NCI-H2107 (cell line): ENCODE measurements at regions not wholly inside any gene's neighbourhood (a gene's known extent, or its start where the extent isn't known, plus 50 kb on each side); places are given as distances from the start of the nearest gene placed in this dataset.
"Not testable (repeated sequence)": the region's sequence is repeated elsewhere in the genome, so short reads cannot be mapped to it uniquely, and the experiment has no call there.

ENCODE experiments used
- DNase-seq: peaks from one replicate; lab custom pipeline; 2025; lab: John Stamatoyannopoulos, UW

DNA sequence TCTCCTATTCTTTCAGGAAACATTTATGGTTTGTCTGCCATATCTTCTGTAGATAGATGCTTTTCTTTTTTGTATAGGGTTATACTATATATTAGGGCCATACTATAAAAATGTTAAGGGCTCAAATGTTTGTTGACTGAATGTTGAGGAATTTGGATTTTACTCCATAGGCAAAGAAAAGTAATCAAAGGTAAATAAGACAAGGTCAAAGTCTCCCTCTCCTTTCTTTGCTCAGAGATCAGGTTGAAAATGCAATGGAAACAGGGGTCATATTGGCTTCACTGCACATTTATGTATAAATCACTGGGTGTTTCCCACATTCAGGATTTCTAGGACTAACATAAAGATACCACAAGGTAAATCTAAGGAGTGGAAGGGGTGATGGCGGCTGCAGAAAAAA lies 291.4 kb upstream of the FZD8 start:
- DNase-seq: no peak

DNA sequence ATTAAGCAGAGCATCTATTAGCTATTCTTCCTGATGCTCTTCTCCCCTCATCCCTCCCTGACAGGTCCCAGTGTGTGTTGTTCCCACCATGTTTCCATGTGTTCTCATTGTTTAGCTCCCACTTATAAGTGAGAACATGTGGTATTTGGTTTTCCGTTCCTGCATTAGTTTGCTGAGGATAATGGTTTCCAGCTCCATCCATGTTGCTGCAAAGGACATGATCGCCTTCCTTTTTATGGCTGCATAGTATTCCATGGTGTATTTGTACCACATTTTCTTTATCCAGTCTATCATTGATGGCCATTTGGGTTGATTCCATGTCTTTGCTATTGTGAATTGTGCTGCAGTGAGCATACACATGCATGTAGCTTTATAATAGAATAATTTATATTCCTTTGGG lies 287.9 kb upstream of the FZD8 start:
- not testable (repeated sequence) for DNase-seq

DNA sequence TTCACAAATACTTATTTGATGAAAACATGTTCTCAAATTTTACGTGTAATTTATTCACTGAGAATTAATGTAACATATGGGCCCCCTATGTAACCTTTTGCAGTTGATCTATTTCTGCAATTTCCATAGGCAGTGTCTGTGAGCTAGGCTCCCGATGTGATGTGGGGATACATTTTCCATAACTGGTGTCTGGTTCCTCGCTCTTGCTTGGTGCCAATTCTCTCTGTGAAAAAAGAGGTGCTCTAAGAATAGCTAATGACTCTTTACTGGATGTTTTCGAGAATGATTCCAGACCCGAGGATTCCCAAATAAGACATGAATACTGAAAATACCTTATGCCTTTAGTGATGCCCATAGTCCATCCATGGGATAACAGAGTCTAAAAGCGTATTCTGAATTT lies 286.7 kb upstream of the FZD8 start:
- DNase-seq: no peak

DNA sequence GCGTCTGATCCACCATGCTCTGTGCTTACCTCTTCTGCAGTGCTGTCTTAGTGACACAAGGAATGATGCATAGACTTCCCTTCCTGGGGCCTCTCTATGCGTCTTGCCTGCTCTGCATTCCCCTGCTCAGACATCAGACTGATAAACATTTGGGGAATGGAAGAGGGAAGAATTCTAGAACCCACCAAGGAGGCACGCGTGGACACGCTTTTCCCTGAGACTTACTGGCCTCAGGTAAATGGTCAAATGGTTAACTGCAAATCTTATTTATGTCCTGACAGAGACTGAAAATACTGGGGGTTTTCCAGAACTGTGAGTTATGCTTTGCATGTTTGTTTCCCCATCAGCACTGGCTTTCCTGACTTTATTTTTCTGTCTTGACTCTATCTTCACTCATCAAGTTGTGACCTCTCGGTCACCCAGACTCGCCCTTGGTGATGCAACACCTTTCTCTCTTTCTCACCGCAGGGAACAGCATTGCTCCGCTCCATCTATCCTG lies 285.9 kb upstream of the FZD8 start:
- DNase-seq: no peak

DNA sequence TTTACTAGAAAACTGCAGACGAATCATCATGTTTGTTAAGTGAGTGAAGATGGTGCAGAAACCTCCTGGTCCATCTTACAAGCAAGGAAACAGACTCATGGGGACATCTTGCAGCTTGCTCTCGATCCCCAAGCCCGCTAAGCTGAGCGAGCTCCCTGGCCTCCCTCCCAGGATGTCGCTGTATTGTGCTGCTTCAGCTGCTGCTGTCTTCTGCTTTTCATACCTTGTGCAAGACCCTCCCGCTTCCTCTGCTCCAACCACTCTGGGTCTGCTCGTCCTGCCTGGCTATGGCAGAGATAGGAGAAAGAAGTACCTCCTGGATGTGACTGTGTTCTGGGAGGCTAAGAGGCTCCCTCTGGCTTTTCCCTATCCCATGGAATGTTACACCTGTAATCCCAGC lies 285.2 kb upstream of the FZD8 start:
- DNase-seq: no peak

GRCh38 chr10:35926846-35927245 lies 284.8 kb upstream of the FZD8 start:
- no peak for DNase-seq

DNA sequence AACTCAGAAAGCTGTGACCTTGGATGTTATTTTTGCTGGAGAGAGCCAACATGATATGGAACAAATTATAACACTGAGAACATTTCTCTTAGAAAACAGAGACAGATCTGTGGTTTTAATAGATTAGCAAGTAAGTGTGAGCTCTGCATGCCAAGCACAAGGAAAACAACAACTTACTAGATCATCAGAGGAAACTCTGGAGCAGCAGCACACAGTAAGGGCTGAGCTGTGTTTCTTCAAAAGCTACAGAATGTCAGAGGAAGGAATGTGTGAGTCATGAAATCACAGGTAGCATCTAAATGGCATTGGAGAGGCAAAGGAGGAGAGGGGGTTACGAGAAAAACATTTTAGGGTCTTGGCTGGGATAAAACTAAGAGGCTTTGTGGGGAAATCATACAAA lies 283.4 kb upstream of the FZD8 start:
- no peak for DNase-seq

DNA sequence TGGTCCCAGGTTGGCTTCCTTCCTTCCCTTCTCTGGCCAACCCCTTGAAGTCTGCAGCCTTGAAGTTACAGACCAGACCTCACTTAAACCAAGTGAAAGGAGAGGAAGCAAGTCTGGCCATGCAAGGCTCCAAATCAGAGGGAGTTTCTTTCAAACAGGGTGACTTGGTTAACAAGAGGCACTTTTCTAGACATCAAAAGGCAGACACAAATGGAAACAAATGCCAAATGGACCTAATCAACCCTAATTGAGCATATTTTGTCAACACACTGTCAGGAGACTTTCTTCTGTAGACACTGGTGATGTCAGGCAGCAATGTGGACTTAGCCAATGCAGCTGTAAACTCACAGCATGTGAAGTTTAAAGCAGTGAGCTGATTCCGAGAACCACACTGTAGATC lies 282.7 kb upstream of the FZD8 start:
- DNase-seq: no peak

- DNase-seq: no peak
Measured at GRCh38 chr10:35922876-35923600, 280.9 kb upstream of the FZD8 start.

- no peak for DNase-seq
Measured at GRCh38 chr10:35921866-35922350, 279.8 kb upstream of the FZD8 start.

DNA sequence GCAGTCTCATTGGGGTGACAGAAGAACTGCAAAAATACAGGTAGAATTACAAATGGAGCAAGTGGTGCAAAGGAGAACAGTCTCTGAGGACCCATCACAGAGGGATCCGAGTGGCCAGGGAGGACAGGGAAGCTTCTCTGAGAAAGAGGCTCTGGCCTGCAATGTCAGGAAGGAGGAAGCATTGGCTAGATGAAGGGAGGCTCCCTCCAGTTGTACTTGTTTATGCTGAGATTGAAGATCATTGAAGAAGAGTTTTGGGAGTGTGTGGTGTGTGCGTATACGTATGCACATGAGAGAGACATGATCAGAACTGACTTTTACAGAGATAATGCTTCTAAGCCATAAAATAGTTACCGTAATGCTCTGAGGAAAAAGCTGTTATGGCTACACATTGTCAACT lies 274.7 kb upstream of the FZD8 start:
- no peak for DNase-seq

DNA sequence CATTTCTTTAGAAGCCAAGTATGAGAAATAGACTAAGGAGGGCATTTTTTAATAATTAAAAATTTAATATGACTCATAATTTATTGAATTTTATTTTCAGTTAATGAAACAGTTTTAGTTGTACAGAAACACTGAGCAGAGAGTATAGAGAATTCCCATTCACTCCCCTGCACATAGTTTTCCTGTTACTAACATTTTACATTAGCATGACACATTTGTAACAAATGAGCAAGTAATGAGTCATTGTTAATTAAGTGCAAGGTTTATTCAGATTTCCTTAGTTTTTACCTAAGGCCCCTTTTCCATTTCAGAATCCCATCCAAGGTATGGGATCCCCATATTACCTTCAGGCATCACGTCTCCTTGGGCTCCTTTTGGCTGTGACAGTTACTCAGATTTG lies 271.5 kb upstream of the FZD8 start:
- DNase-seq: no peak

DNA sequence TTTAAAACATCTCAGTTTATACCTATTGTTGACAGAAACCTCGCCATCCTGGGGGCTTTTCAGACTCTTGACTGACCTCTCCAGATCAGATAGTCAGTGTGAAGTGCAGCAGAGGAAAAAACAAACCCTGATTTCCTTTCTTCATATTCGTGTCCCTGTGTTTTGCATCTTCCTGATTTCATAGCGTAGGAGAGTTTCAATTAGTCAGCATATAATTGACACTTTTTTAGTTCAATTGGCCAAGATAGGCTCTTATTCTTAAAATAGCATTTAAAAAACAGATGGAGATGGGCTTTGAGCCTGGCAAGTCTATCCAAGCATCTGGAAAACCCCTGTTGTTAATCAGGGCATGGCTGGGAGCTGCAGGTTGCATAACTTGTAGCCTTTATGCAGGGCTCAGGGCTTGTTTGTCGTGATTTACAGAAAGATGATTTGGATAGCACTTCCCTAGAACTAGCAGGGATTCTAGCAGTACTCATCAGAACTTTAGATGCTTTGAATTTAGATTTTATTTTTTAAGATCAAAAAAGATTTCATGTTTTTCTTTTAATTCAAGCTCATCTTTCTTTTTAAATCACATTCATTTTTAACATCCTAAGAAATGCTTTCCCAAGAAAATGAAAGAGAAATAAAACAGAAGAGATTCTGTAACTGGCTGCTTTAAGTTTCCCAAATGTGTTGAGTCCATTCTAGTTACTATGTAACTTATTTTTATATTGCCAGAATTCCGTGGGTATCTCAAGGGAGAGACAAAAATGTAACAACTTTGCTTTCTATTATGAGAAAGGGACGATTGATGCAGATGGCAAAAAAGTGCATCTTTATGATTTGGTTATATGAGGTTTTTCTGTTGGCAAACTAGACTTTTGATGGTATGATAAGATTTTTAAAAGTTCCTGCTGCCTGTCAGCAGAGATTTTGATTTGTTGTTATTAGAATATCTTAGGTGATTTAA lies 270.8 kb upstream of the FZD8 start:
- no peak for DNase-seq

DNA sequence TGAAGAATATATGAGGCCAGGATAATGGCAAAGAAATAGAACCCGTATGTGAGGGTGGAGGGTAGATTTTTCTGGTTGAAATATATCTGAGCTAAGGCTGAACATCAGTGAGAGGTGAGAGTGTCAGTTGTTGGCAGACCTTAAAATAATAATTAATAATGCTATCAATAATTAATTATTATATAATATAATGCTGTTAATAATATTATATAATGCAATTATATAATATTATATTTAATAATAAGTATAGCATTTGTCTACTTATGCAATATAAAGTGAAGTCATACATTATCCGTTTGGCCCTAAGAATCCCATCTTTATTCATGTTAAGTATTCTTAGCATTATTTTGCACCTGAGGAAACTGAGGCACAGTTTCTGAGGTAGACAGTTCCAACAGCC lies 269.9 kb upstream of the FZD8 start:
- DNase-seq: no peak

GRCh38 chr10:35911233-35911632 lies 269.1 kb upstream of the FZD8 start:
- no peak for DNase-seq

- DNase-seq: no peak
Measured at GRCh38 chr10:35910234-35910633, 268.1 kb upstream of the FZD8 start.

DNA sequence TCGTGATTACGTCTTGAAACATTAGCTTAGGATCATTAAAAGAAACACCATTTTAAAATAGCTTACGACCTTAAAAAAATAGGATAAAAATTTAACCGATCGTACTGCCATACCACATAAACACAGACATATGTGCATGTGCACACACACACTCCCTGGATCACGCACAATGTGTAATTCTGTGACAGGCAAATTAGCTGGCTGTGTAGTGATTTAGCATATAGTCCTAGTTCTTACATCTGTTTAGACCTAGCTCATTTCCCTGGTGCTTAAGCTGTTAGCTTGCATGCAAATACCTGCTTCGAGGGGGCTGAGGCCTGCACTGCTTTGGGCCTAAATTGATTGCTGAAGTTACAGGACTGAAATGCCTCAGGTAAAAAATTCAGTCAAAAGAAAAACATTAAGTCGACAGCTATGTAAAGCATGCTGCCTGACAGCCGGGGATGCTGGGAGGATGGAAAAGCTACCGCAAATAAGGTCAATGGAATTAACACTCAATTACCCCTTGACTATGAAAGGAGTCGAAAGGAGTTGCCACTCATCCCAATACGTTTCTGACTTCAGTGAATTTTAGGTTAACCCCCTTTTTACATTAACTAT lies 267.1 kb upstream of the FZD8 start:
- no peak for DNase-seq

GRCh38 chr10:35908451-35908850 lies 266.4 kb upstream of the FZD8 start:
- no peak for DNase-seq

DNA sequence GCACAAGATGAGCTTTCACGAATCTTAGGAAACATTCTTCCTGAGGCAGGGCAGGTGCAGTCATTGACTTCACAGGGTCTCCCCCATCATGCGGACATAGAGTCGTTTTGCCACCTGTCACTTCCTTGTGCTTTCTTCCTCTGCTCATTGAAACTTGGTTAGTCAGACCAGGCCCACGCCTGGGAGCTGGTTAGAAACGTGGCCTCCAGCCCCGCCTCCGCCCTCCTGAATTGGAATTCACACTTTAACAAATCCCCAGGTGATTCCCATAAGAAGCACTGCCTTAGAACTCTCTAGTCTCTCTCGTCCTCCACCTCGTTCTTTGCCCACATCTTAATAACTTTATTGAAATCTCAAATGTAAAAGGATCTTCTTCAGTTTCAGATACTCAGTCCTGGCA lies 265.5 kb upstream of the FZD8 start:
- no peak for DNase-seq

- no peak for DNase-seq
Measured at GRCh38 chr10:35906155-35906554, 264.1 kb upstream of the FZD8 start.

DNA sequence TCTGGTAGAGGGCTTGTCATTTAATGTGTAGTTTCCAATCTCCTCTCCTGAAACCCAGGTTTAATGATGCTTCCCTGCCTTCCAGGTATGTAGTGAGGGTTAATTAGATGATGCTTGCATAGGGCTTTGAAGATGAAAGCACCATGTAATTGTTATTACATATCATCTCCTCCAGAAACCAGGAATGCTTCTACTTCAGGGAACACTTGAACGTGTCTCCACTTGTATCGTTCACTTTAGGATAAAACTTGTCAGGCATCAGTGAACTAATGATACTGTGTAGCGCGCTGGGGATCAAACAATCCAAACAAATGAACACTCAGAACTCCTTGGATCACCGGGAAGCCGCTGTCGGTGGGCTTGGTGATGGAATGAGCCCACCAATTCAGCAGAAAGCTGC lies 260.9 kb upstream of the FZD8 start:
- no peak for DNase-seq

DNA sequence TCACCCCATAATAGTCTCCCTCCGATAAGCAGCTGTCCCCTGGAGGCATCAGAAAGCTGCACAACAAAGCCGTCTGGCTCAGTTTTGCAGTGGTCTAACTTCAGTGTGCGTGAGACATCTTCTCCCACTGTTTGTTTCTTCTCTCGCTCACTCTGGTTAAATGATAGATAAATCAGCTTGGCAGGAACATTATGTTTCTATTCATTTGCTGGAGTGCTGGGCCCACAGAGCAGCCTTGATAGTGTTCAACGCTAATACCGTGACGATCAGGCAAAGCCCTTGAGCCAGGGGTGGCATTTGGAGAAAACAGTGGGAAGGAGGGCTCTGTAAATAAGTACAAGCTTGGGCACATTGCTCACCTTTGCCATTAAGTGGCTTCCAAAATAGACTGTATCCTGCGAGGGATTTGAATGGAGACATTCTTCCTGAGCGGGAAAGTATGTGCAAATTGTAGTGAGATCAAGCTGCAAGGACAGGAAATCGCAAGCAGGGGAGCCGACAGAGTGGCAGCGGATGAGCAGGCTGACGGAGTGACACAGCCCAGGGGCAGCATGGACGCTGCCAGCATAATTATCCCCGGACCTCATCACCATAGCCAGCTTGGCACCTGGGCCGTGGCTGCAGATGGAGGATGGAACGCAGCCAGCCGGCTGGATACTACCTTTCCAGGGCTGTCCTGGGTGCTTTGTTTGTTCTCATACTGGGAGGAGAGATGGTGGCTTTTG lies 256.8 kb upstream of the FZD8 start:
- DNase-seq: no peak
